GM21717 (cell line): ENCODE measurements at regions not wholly inside any gene's neighbourhood (a gene's known extent, or its start where the extent isn't known, plus 50 kb on each side); places are given as distances from the start of the nearest gene placed in this dataset.
"Not testable (repeated sequence)": the region's sequence is repeated elsewhere in the genome, so short reads cannot be mapped to it uniquely, and the experiment has no call there.

Experiments
- ATAC-seq: cut with Tn5 transposase; IDR thresholded peaks from one replicate; pipeline ENCODE4 v1.9.1; 2021; ENCODE audit warnings: mild to moderate bottlenecking, moderate library complexity; ENCODE audit not compliant: unreplicated experiment

GRCh38 chr2:8361930-8362329 lies 319.9 kb upstream of the ID2 start:
- ATAC-seq: no peak

- no peak for ATAC-seq
These were observed 318.7 kb upstream of the ID2 start for GRCh38 chr2:8363161-8363560.

- no peak for ATAC-seq
These were observed 317.2 kb upstream of the ID2 start for GRCh38 chr2:8364668-8365067.

- ATAC-seq: no peak
These were observed 316.4 kb upstream of the ID2 start for GRCh38 chr2:8365331-8365910.

- ATAC-seq: no peak
These were observed 314.0 kb upstream of the ID2 start for GRCh38 chr2:8367833-8368232.

- peak; percentile 87 for ATAC-seq
These were observed 313.4 kb upstream of the ID2 start for GRCh38 chr2:8368463-8368862.

GRCh38 chr2:8369522-8369921 lies 312.3 kb upstream of the ID2 start:
- ATAC-seq: no peak

GRCh38 chr2:8370258-8370802 lies 311.5 kb upstream of the ID2 start:
- no peak for ATAC-seq

- no peak for ATAC-seq
These were observed 310.2 kb upstream of the ID2 start for GRCh38 chr2:8371653-8372052.

GRCh38 chr2:8374782-8375181 lies 307.1 kb upstream of the ID2 start:
- ATAC-seq: no peak

- ATAC-seq: no peak
These were observed 305.0 kb upstream of the ID2 start for GRCh38 chr2:8376603-8377410.

- ATAC-seq: peak; percentile 74
These were observed 303.6 kb upstream of the ID2 start for GRCh38 chr2:8378016-8378810.

- no peak for ATAC-seq
These were observed 302.7 kb upstream of the ID2 start for GRCh38 chr2:8379128-8379527.

GRCh38 chr2:8379549-8379948 lies 302.3 kb upstream of the ID2 start:
- no peak for ATAC-seq

GRCh38 chr2:8380026-8380425 lies 301.8 kb upstream of the ID2 start:
- no peak for ATAC-seq

- peak; percentile 75 for ATAC-seq
These were observed 301.3 kb upstream of the ID2 start for GRCh38 chr2:8380566-8380965.

GRCh38 chr2:8382485-8382884 lies 299.4 kb upstream of the ID2 start:
- ATAC-seq: no peak

GRCh38 chr2:8386748-8387147 lies 295.1 kb upstream of the ID2 start:
- not testable (repeated sequence) for ATAC-seq

GRCh38 chr2:8388781-8389180 lies 293.1 kb upstream of the ID2 start:
- no peak for ATAC-seq

GRCh38 chr2:8389431-8390108 lies 292.3 kb upstream of the ID2 start:
- ATAC-seq: no peak

GRCh38 chr2:8391126-8391525 lies 290.7 kb upstream of the ID2 start:
- no peak for ATAC-seq
